Neural cell (in vitro differentiated cells): ENCODE measurements at regions not wholly inside any gene's neighbourhood (a gene's known extent, or its start where the extent isn't known, plus 50 kb on each side); places are given as distances from the start of the nearest gene placed in this dataset.

Experiments used
- EP300 ChIP-seq: fragments of 450-650 bp; conservative IDR thresholded peaks from 2 replicates; pipeline ENCODE4 v1.6.1; 2014; ENCODE audit warnings: antibody characterized with exemption, mild to moderate bottlenecking, moderate library complexity; ENCODE audit not compliant: poor library complexity, severe bottlenecking
- TF ChIP-seq, protein P1 (sequence below): fragments of 450-650 bp; IDR thresholded peaks from 2 replicates; pipeline ENCODE4 v1.5.1; 2014; ENCODE audit warnings: antibody characterized with exemption, mild to moderate bottlenecking, moderate library complexity; ENCODE audit not compliant: poor library complexity, severe bottlenecking

DNA sequence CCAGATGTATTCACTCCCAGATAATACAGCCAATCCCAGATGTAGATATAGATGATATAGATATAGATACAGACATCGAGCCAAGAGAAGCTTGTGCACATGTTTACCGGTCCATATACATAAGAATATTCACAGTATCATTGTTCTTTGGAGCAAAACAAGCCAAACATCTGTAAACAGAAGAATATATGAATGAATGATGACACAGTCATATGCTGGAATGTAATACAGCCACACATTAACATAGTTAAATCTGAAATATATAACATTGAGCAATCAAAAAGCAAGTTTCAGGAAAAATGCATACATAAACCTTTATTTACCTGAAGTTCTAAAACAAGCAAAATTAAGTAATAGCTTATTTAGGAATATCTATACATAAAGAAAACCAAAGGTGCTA lies 182.5 kb downstream of the TXNL1 start:
- TF ChIP-seq, protein P1, sequence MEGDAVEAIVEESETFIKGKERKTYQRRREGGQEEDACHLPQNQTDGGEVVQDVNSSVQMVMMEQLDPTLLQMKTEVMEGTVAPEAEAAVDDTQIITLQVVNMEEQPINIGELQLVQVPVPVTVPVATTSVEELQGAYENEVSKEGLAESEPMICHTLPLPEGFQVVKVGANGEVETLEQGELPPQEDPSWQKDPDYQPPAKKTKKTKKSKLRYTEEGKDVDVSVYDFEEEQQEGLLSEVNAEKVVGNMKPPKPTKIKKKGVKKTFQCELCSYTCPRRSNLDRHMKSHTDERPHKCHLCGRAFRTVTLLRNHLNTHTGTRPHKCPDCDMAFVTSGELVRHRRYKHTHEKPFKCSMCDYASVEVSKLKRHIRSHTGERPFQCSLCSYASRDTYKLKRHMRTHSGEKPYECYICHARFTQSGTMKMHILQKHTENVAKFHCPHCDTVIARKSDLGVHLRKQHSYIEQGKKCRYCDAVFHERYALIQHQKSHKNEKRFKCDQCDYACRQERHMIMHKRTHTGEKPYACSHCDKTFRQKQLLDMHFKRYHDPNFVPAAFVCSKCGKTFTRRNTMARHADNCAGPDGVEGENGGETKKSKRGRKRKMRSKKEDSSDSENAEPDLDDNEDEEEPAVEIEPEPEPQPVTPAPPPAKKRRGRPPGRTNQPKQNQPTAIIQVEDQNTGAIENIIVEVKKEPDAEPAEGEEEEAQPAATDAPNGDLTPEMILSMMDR = no peak
- no peak for TF ChIP-seq EP300
